BE2C (cell line): ENCODE measurements at regions not wholly inside any gene's neighbourhood (a gene's known extent, or its start where the extent isn't known, plus 50 kb on each side); places are given as distances from the start of the nearest gene placed in this dataset.

Experiments used
- DNase-seq: peaks from one replicate; pipeline ENCODE4 v3.0.0-alpha.2; 2020
- H3K27me3 ChIP-seq: fragments of 250-450 bp; sonication (Bioruptor Pico); 2 replicates; pipeline ENCODE4 v1.5.1; 2020; ENCODE audit warnings: mild to moderate bottlenecking
- H3K36me3 ChIP-seq: fragments of 250-450 bp; sonication (Bioruptor Pico); 2 replicates; pipeline ENCODE4 v1.5.1; 2020; ENCODE audit warnings: mild to moderate bottlenecking
- H3K4me1 ChIP-seq: fragments of 250-450 bp; sonication (Bioruptor Pico); 2 replicates; pipeline ENCODE4 v1.5.1; 2020
- H3K4me3 ChIP-seq: 2 replicates; pipeline ENCODE4 v1.5.1; 2011; ENCODE audit warnings: low read depth, low read length
- H3K9me3 ChIP-seq: fragments of 250-450 bp; sonication (Bioruptor Pico); 2 replicates; pipeline ENCODE4 v1.5.1; 2020
- TF ChIP-seq, protein P1 (sequence below): IDR thresholded peaks from 2 replicates; pipeline ENCODE4 v1.5.1; 2012; ENCODE audit warnings: mild to moderate bottlenecking, low read depth, low read length

DNA sequence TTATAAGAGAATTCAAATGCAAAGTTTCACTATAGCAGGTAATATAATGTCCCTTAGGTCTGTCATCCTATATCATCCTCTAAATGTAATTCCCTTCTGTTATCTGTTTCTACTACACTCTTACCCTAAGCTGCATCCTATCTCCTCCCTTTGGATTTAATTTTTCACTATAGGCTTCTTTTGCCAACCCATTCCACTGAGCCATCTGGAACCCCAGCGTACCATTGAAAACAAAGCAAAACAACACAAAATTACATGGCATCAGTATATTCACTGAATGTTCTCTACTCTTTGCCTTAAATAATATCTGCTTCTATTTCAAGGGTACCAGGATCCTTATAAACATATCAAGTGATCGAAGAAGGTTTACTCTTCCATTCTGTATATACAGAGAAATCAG lies 1530.2 kb upstream of the LRRTM3 start:
- no peak overlapping the region for H3K4me3 ChIP-seq
- TF ChIP-seq, protein P1, sequence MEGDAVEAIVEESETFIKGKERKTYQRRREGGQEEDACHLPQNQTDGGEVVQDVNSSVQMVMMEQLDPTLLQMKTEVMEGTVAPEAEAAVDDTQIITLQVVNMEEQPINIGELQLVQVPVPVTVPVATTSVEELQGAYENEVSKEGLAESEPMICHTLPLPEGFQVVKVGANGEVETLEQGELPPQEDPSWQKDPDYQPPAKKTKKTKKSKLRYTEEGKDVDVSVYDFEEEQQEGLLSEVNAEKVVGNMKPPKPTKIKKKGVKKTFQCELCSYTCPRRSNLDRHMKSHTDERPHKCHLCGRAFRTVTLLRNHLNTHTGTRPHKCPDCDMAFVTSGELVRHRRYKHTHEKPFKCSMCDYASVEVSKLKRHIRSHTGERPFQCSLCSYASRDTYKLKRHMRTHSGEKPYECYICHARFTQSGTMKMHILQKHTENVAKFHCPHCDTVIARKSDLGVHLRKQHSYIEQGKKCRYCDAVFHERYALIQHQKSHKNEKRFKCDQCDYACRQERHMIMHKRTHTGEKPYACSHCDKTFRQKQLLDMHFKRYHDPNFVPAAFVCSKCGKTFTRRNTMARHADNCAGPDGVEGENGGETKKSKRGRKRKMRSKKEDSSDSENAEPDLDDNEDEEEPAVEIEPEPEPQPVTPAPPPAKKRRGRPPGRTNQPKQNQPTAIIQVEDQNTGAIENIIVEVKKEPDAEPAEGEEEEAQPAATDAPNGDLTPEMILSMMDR: no peak

DNA sequence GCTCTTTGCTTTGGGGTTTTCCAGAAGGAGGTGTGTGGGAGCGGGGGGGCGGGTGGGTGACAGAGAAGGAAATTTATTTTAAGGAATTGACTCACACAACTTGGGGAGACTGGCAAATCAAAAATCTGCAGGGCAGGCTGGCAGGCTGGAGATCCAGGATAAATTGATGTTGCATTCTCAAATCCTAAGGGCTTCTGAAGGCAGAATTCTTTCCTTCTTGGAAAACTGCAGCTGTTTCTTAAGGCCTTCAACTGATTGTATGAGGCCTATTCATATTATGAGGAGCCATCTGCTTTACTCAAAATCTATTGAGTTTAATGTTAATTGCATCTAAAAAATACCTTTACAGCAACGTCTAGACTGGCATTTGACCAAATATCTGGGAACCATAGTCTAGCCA lies 1528.8 kb upstream of the LRRTM3 start:
- TF ChIP-seq, protein P1: no peak
- no peaks in the 10 kb centered on the region for H3K27me3 ChIP-seq
- no peaks in the 10 kb centered on the region for H3K36me3 ChIP-seq
- no peaks in the 10 kb centered on the region for H3K9me3 ChIP-seq
- DNase-seq: no peak
- no peaks in the 10 kb centered on the region for H3K4me1 ChIP-seq
- no peak overlapping the region for H3K4me3 ChIP-seq

More for the DNA sequence above, 1530.2 kb upstream of the LRRTM3 start:
- no peaks in the 10 kb centered on the region for H3K27me3 ChIP-seq
- H3K9me3 ChIP-seq: no peaks in the 10 kb centered on the region
- no peaks in the 10 kb centered on the region for H3K36me3 ChIP-seq
- DNase-seq: no peak
- H3K4me1 ChIP-seq: no peaks in the 10 kb centered on the region

DNA sequence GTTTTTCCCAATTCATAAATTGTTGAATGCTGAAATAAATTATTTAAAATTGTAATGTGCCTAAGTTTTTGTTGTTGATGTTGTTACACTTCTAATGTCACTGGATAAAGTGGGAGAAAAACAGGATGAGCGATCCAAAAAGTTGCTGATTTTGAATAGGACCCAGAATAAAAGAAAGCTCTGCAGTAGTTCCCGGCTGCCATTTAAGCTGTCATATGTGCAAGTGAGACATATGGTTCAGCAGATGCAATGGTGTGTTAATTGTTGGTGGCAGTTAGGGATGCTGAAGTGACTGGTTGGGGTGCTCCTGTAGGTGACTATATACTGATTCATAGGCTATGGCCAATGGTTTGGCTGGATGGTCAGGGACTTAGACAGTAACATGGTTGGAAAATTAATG lies 1517.4 kb upstream of the LRRTM3 start:
- Histone ChIP-seq H3K9me3 (no peaks in the 10 kb centered on the region), H3K36me3 (no peaks in the 10 kb centered on the region), H3K4me1 (no peaks in the 10 kb centered on the region), H3K27me3 (no peaks in the 10 kb centered on the region), H3K4me3 (no peak overlapping the region)
- DNase-seq: no peak
- TF ChIP-seq, protein P1: no peak

GRCh38 chr10:65413001-65413400 lies 1512.8 kb upstream of the LRRTM3 start:
- Histone ChIP-seq H3K4me3 (no peak overlapping the region), H3K36me3 (no peaks in the 10 kb centered on the region), H3K4me1 (no peaks in the 10 kb centered on the region; the same call in 1 of the 2 replicates), H3K27me3 (no peaks in the 10 kb centered on the region), H3K9me3 (no peaks in the 10 kb centered on the region)
- DNase-seq: no peak
- TF ChIP-seq, protein P1: no peak

DNA sequence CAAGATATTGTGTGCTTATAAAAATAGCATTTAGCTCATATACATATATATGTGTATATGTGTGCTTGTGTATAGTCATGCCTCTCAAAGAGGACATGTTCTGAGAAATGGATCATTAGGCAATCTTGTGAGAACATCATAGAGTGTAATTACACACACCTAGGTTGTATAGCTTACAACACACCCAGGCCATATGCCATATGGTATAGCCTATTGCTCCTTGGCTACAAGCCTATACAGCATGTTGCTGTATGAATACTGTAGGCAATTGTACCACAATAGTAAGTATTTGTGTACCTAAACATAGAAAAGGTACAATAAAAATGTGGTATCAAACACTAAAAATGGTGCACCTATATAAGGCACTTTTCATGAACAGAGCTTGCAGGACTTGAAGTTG lies 1510.5 kb upstream of the LRRTM3 start:
- no peaks in the 10 kb centered on the region; the same call in 1 of the 2 replicates for H3K4me1 ChIP-seq

GRCh38 chr10:65416094-65416493 lies 1509.7 kb upstream of the LRRTM3 start:
- no peaks in the 10 kb centered on the region for H3K27me3 ChIP-seq
- no peak for DNase-seq

More for the DNA sequence above, 1510.5 kb upstream of the LRRTM3 start:
- DNase-seq: no peak
- Histone ChIP-seq H3K27me3 (no peaks in the 10 kb centered on the region), H3K4me3 (no peak overlapping the region), H3K9me3 (no peaks in the 10 kb centered on the region), H3K36me3 (no peaks in the 10 kb centered on the region)
- TF ChIP-seq, protein P1: no peak

More at GRCh38 chr10:65416094-65416493, 1509.7 kb upstream of the LRRTM3 start:
- no peaks in the 10 kb centered on the region; the same call in 1 of the 2 replicates for H3K4me1 ChIP-seq
- no peaks in the 10 kb centered on the region for H3K9me3 ChIP-seq
- H3K4me3 ChIP-seq: no peak overlapping the region
- H3K36me3 ChIP-seq: no peaks in the 10 kb centered on the region
- TF ChIP-seq, protein P1: no peak
